ENCODE measurements at regions not wholly inside any gene's neighbourhood (a gene's known extent, or its start where the extent isn't known, plus 50 kb on each side); places are given as distances from the start of the nearest gene placed in this dataset.

DNA sequence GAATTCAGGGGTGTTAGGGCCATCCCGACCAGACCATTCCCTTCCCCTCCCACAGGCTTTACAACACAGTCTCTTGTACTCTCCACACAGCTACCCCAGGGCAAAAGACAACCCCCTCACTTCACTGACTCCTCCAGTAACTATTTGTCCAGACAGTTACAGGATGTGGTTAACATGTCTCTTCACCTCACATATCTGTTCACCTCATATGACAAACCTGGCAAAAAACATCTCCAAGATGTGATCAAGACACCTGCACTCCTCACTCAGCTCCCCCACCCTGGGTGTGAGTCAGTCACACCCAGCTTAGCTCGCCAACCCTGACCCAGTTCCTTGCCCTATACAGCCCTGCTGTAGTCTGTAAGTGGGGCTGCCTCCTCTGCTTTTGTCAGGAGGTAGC lies 490.5 kb upstream of the CHRM3 start:
- Histone ChIP-seq H3K27me3 (ENCODE audit: insufficient read depth, low read length, poor library complexity, severe bottlenecking) (no peaks in the 10 kb centered on the region), H3K4me1 (ENCODE audit: insufficient read depth, low read length, poor library complexity, severe bottlenecking) (no peaks in the 10 kb centered on the region), H3K79me2 (ENCODE audit: insufficient read depth, low read length) (no peaks in the 10 kb centered on the region), H2AFZ (ENCODE audit: low read length) (no peak overlapping the region), H3K9me3 (ENCODE audit: insufficient read depth, low read depth, low read length) (no peaks in the 10 kb centered on the region), H3F3A (ENCODE audit: low read depth) (no peaks in the 10 kb centered on the region), H3K36me3 (ENCODE audit: insufficient read depth, low read length) (no peaks in the 10 kb centered on the region), H3K4me3 (ENCODE audit: low read length, poor library complexity, severe bottlenecking) (no peak overlapping the region), H3K9me2 (replicated peaks; ENCODE audit: low read depth, low read length) (no peaks in the 10 kb centered on the region), H3K9ac (ENCODE audit: low read depth, low read length, poor library complexity, severe bottlenecking) (no peak overlapping the region), H3K4me2 (ENCODE audit: low read depth, low read length, poor library complexity, severe bottlenecking) (no peak overlapping the region), H4K20me1 (ENCODE audit: insufficient read depth, low read length, poor library complexity, severe bottlenecking) (no peaks in the 10 kb centered on the region)
- TF ChIP-seq, protein P1, sequence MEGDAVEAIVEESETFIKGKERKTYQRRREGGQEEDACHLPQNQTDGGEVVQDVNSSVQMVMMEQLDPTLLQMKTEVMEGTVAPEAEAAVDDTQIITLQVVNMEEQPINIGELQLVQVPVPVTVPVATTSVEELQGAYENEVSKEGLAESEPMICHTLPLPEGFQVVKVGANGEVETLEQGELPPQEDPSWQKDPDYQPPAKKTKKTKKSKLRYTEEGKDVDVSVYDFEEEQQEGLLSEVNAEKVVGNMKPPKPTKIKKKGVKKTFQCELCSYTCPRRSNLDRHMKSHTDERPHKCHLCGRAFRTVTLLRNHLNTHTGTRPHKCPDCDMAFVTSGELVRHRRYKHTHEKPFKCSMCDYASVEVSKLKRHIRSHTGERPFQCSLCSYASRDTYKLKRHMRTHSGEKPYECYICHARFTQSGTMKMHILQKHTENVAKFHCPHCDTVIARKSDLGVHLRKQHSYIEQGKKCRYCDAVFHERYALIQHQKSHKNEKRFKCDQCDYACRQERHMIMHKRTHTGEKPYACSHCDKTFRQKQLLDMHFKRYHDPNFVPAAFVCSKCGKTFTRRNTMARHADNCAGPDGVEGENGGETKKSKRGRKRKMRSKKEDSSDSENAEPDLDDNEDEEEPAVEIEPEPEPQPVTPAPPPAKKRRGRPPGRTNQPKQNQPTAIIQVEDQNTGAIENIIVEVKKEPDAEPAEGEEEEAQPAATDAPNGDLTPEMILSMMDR (conservative IDR thresholded peaks at IDR 0.05; ENCODE audit: low read length) = no peak
- TF ChIP-seq EZH2phosphoT487 (IDR thresholded peaks at IDR 0.05; ENCODE audit: borderline replicate concordance) = no peak

DNA sequence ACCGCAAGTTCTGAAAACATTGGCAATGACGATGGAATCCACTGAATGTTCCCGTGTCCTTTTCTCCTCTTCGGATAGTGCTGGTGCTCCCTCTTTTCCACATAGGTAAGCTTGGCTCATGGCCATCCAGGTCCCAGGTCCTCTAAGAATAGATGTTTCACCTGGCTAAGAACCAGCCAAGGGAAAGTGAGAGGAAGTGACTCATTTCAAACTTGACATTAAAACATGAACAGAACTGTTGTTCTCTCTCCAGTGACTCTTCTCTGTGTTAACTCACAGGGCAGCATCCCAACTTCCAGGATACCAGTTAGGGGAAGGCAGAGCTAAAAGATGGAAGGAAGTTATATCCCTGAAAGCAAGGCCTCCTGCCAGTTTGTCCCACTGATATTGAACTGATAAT lies 493.8 kb upstream of the CHRM3 start:
- TF ChIP-seq, protein P1 (conservative IDR thresholded peaks at IDR 0.05; ENCODE audit: low read length) = no peak
- TF ChIP-seq EZH2phosphoT487 (IDR thresholded peaks at IDR 0.05; ENCODE audit: borderline replicate concordance) = no peak
- no peak overlapping the region for H2AFZ ChIP-seq (ENCODE audit: low read length)
- no peak overlapping the region for H3K4me2 ChIP-seq (ENCODE audit: low read depth, low read length, poor library complexity, severe bottlenecking)

DNA sequence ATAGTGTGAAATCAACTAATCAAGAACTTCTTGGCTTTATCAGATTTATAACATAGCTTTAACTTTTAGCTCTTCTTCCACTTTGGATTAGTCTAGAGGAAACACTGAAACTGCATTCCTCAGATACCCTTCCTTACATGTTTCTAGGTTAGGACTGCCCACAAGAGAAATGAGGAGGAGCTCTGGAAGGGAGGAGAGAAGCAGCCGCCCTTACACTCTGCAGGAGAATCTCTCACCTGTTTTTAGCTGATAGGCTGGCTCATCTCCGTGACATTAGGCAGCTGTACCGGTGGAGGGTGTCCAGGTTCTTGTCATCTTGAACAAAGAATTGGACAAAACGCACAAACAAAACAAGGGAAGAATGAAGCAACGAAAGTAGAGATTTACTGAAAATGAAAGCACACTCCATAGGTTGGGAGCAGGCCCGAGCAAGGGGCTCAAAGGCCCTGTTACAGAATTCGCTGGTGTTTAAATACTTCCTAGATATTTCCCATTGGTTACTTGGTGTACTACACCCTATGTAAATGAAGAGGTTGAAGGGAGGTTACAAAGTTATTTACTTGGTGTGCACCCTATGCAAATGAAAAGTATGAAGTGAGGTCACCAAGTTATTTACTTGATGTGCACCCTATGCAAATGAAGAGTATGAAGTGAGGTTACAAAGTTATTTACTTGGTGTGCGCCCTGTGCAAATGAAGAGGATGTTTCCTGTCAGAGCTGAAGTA lies 524.9 kb upstream of the CHRM3 start:
- H3K27me3 ChIP-seq (ENCODE audit: insufficient read depth, low read length, poor library complexity, severe bottlenecking) = no peaks in the 10 kb centered on the region
- H4K20me1 ChIP-seq (ENCODE audit: insufficient read depth, low read length, poor library complexity, severe bottlenecking) = no peaks in the 10 kb centered on the region
- H3F3A ChIP-seq (ENCODE audit: low read depth) = no peaks in the 10 kb centered on the region
- no peaks in the 10 kb centered on the region for H3K9me3 ChIP-seq (ENCODE audit: insufficient read depth, low read depth, low read length)
- no peaks in the 10 kb centered on the region for H3K36me3 ChIP-seq (ENCODE audit: insufficient read depth, low read length)
- no peaks in the 10 kb centered on the region for H3K79me2 ChIP-seq (ENCODE audit: insufficient read depth, low read length)
- no peak overlapping the region for H2AFZ ChIP-seq (ENCODE audit: low read length)
- no peak overlapping the region for H3K4me2 ChIP-seq (ENCODE audit: low read depth, low read length, poor library complexity, severe bottlenecking)
- H3K4me3 ChIP-seq (ENCODE audit: low read length, poor library complexity, severe bottlenecking) = no peak overlapping the region
- H3K9me2 ChIP-seq (replicated peaks; ENCODE audit: low read depth, low read length) = no peaks in the 10 kb centered on the region
- H3K9ac ChIP-seq (ENCODE audit: low read depth, low read length, poor library complexity, severe bottlenecking) = no peak overlapping the region
- TF ChIP-seq, protein P1 (conservative IDR thresholded peaks at IDR 0.05; ENCODE audit: low read length) = no peak
- TF ChIP-seq EZH2phosphoT487 (IDR thresholded peaks at IDR 0.05; ENCODE audit: borderline replicate concordance) = no peak
- no peaks in the 10 kb centered on the region for H3K4me1 ChIP-seq (ENCODE audit: insufficient read depth, low read length, poor library complexity, severe bottlenecking)

More for the DNA sequence above, 493.8 kb upstream of the CHRM3 start:
- Histone ChIP-seq H3K4me1 (ENCODE audit: insufficient read depth, low read length, poor library complexity, severe bottlenecking) (no peaks in the 10 kb centered on the region), H4K20me1 (ENCODE audit: insufficient read depth, low read length, poor library complexity, severe bottlenecking) (no peaks in the 10 kb centered on the region), H3F3A (ENCODE audit: low read depth) (no peaks in the 10 kb centered on the region), H3K9me2 (replicated peaks; ENCODE audit: low read depth, low read length) (no peaks in the 10 kb centered on the region), H3K9ac (ENCODE audit: low read depth, low read length, poor library complexity, severe bottlenecking) (no peak overlapping the region), H3K9me3 (ENCODE audit: insufficient read depth, low read depth, low read length) (no peaks in the 10 kb centered on the region), H3K4me3 (ENCODE audit: low read length, poor library complexity, severe bottlenecking) (no peak overlapping the region), H3K36me3 (ENCODE audit: insufficient read depth, low read length) (no peaks in the 10 kb centered on the region), H3K79me2 (ENCODE audit: insufficient read depth, low read length) (no peaks in the 10 kb centered on the region), H3K27me3 (ENCODE audit: insufficient read depth, low read length, poor library complexity, severe bottlenecking) (no peaks in the 10 kb centered on the region)
